Transverse colon (tissue), 4 donors: ENCODE measurements at regions not wholly inside any gene's neighbourhood (a gene's known extent, or its start where the extent isn't known, plus 50 kb on each side); places are given as distances from the start of the nearest gene placed in this dataset.

Experiments
- DNase-seq: peaks from one replicate; pipeline ENCODE4 v3.0.0-alpha.2; 2019
- H3K27ac ChIP-seq, 4 donors: fragments of 200-600 bp; sonication (generic); 2 replicates each; pipeline ENCODE4 v1.5.1; 2016 to 2018; ENCODE audit warnings: inconsistent platforms in 4 of 4
- H3K27me3 ChIP-seq: fragments of 200-600 bp; sonication (generic); 2 replicates; pipeline ENCODE4 v1.5.1; 2017; ENCODE audit warnings: inconsistent platforms
- H3K36me3 ChIP-seq, 4 donors: fragments of 200-600 bp; sonication (generic); 2 replicates each; pipeline ENCODE4 v1.5.1; 2017 to 2019; ENCODE audit warnings: inconsistent platforms in 4 of 4
- H3K4me1 ChIP-seq, 4 donors: fragments of 200-600 bp; sonication (generic); 2 replicates each; pipeline ENCODE4 v1.5.1; 2017 to 2020; ENCODE audit warnings: inconsistent platforms in 4 of 4
- H3K4me3 ChIP-seq, 4 donors: fragments of 200-600 bp; sonication (generic); 1 replicate in 1 of 4; 2 replicates in 3 of 4; pipeline versions ENCODE4 v1.5.1 to v1.6.1; 2017 to 2019; ENCODE audit warnings: inconsistent platforms in 4 of 4
- H3K9me3 ChIP-seq, 2 donors: fragments of 200-600 bp; sonication (generic); 2 replicates each; pipeline ENCODE4 v1.5.1; 2017 to 2019; ENCODE audit warnings: inconsistent platforms in 2 of 2
- EP300 ChIP-seq: sonication (generic); formaldehyde crosslinking; IDR thresholded peaks from one replicate; pipeline ENCODE4 v1.6.1; 2017; ENCODE audit warnings: antibody characterized with exemption, low read depth
- POLR2A ChIP-seq: fragments of 450-650 bp; IDR thresholded peaks from one replicate; pipeline ENCODE4 v1.6.1; 2016; ENCODE audit warnings: antibody characterized with exemption, mild to moderate bottlenecking, moderate library complexity
- POLR2AphosphoS5 ChIP-seq, 3 donors: sonication (generic); formaldehyde crosslinking; IDR thresholded peaks; one replicate each; pipeline ENCODE4 v1.6.1; 2016; ENCODE audit warnings: antibody characterized with exemption in 3 of 3
- WGBS, 2 donors: methylation state at CpG; one replicate each; pipeline ENCODE4 v1.1.5; 2018; ENCODE audit warnings: low coverage in 1 of 2; 5-methylcytosine and 5-hydroxymethylcytosine counted together
- in situ Hi-C, 4 donors: fragments of 200-750 bp; cut with MboI; loops; one replicate each; pipeline versions ENCODE4 v1.15.0 to v1.15.1; 2017; ENCODE audit warnings: low sequenced_read_pairs in 3 of 4, low pct_ligation_motif_present in 1 of 4, low pct_unique_long_range_greater_than_20kb in 1 of 4
- intact Hi-C: fragments of 100-400 bp; cut with DNase I; formaldehyde crosslinking; loops from one replicate; pipeline ENCODE4 v1.15.1; 2023; ENCODE audit warnings: low total_unique reads
- TF ChIP-seq, protein P1 (sequence below), 5 experiments: fragments of 200-600 bp in 3 of 5; fragments of 450-650 bp in 2 of 5; sonication (generic) in 3 of 5; IDR thresholded peaks; 1 replicate in 2 of 5; 2 replicates in 3 of 5; pipeline ENCODE4 v1.5.1; 2016 to 2017; ENCODE audit warnings: antibody characterized with exemption in 5 of 5, inconsistent platforms in 3 of 5, mild to moderate bottlenecking in 2 of 5, moderate library complexity in 1 of 5

DNA sequence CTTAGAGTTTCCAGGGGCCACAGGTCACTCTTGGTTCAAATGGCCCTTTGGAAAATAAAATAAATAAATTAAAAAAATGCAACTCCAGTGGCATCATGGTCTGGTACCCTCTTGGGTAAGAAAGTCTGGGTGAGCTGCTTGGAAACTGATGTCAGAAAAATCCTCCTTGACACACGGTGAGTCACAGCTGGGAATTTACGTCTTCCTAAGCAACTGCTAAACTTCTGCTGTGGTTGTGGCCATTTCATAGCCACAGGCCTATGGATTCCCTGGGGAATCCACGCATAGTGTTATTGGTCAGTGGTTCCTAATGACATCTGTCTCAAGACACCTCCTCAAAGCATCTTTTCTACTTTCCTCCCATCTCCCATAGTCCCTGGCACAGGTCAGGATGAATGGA lies 220.8 kb downstream of the COG6 start:
- in situ Hi-C loops: no loop called here
- no peaks in the 10 kb centered on the region for H3K9me3 ChIP-seq
- 81% methylated on average over 3 of the region's 3 CpGs; no CpG with 5 or more reads in 1 of the 2 donors for WGBS, 2 donors
- no peak overlapping the region for H3K4me3 ChIP-seq
- no peak overlapping the region for H3K27ac ChIP-seq
- no peaks in the 10 kb centered on the region for H3K4me1 ChIP-seq
- TF ChIP-seq, protein P1, sequence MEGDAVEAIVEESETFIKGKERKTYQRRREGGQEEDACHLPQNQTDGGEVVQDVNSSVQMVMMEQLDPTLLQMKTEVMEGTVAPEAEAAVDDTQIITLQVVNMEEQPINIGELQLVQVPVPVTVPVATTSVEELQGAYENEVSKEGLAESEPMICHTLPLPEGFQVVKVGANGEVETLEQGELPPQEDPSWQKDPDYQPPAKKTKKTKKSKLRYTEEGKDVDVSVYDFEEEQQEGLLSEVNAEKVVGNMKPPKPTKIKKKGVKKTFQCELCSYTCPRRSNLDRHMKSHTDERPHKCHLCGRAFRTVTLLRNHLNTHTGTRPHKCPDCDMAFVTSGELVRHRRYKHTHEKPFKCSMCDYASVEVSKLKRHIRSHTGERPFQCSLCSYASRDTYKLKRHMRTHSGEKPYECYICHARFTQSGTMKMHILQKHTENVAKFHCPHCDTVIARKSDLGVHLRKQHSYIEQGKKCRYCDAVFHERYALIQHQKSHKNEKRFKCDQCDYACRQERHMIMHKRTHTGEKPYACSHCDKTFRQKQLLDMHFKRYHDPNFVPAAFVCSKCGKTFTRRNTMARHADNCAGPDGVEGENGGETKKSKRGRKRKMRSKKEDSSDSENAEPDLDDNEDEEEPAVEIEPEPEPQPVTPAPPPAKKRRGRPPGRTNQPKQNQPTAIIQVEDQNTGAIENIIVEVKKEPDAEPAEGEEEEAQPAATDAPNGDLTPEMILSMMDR (IDR thresholded peaks at IDR 0.05): no peak
- TF ChIP-seq EP300 (no peak), POLR2A (no peak)
- no peak for DNase-seq
- no peaks in the 10 kb centered on the region for H3K36me3 ChIP-seq
- H3K27me3 ChIP-seq: no peaks in the 10 kb centered on the region
- intact Hi-C loops: no loop called here

DNA sequence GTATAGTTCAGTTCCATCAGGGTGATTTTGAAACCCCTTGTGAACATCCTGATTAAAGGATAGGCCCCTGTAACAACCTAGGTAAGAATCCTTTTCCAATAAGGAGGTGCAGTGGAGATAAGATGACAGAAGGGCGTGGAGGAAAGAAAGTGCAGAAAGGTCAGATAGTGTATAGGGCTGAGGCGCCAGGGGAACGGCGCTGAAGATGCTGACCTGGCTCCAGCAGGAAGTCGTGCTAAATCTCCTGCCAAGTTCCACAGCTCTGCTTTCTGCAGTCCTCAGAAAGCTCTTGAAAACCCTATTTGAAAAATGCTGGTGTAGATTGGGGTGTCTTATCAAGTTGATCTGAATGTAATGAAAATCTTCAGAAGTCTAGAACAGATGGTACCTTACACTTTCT lies 221.7 kb downstream of the COG6 start:
- TF ChIP-seq EP300 (no peak), POLR2A (no peak)
- intact Hi-C loops (no loop called here), in situ Hi-C loops (no loop called here)
- WGBS, 2 donors: 56 to 58% methylated on average over 5 of the region's 5 CpGs
- Histone ChIP-seq H3K4me1 (no peaks in the 10 kb centered on the region), H3K36me3 (no peaks in the 10 kb centered on the region), H3K27me3 (no peaks in the 10 kb centered on the region), H3K4me3 (no peak overlapping the region), H3K27ac (no peak overlapping the region), H3K9me3 (no peaks in the 10 kb centered on the region)
- no peak for DNase-seq

DNA sequence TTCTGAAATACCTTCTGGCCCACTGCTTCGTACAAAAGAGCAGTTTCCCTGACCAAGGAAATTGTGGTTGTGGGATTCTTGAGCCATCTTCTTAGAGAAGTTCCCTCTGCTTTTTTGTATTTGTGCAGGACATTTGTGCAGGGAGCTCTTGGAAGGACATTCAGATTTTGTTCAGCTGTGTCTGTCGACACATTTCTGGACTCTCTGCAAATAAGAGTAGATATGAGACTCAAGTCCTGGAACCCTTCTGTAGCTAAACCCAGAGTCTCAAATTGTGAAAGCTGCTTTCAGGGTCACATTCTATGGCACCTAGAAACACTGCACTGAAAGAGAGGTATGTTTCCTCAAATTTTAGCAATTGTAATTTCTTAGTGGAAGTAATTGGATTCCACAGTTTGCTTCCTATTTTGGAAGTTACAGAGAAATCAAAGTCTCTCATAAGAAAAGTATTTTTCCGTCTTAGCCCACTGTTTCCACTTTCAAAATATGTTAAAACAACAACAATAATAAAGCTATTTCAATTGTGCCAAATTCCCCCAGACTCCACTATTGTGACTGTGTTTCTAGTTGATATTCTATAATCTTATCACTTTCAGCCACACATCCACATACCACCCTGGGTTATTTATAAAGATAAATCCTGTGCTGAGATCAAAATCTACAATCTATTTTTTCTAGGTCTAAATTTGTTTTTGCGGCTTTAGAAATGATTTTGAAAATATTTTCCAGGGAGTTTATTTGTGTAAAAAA lies 224.0 kb downstream of the COG6 start:
- H3K9me3 ChIP-seq: peaks cover 5 to 17% of the 10 kb centered on the region in 2 donors
- in situ Hi-C loops: no loop called here
- 75% methylated on average over 4 of the region's 4 CpGs for WGBS, 2 donors
- H3K4me1 ChIP-seq: no peaks in the 10 kb centered on the region
- no peak overlapping the region for H3K4me3 ChIP-seq
- intact Hi-C loops: no loop called here
- TF ChIP-seq POLR2A (no peak), POLR2AphosphoS5 (IDR thresholded peaks at IDR 0.05) (no peak), EP300 (no peak)
- TF ChIP-seq, protein P1 (IDR thresholded peaks at IDR 0.05): no peak
- DNase-seq: no peak
- H3K36me3 ChIP-seq: no peaks in the 10 kb centered on the region
- H3K27ac ChIP-seq: no peak overlapping the region
- H3K27me3 ChIP-seq: no peaks in the 10 kb centered on the region

DNA sequence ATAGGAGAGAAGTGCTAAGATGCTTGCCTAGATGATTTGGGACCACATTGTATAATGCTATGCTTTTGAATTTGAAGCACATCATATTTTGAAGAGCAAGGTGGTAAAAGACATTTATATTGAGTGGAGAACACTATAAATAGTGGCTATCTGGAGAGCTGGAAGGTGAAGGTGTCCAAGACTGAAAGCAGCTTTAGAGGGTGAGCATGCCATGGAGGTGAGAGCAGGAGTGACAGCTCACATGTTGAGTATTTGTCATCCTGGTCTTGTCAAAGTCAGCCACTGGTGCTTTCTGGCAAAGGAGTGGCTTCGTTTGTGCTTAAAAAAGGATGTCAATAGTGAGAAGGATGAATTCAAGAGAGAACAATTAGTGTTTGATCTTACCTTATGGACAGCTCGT lies 225.9 kb downstream of the COG6 start:
- H3K36me3 ChIP-seq: no peaks in the 10 kb centered on the region
- no peak for DNase-seq
- in situ Hi-C loops: no loop called here
- H3K27me3 ChIP-seq: no peaks in the 10 kb centered on the region
- H3K4me3 ChIP-seq: no peak overlapping the region
- TF ChIP-seq EP300 (no peak), POLR2AphosphoS5 (IDR thresholded peaks at IDR 0.05) (no peak), POLR2A (no peak)
- TF ChIP-seq, protein P1 (IDR thresholded peaks at IDR 0.05): no peak
- 42 to 60% methylated on average over 1 to 2 of the region's 2 CpGs for WGBS, 2 donors
- intact Hi-C loops: no loop called here
- no peaks in the 10 kb centered on the region for H3K4me1 ChIP-seq
- H3K9me3 ChIP-seq: peaks cover 5 to 19% of the 10 kb centered on the region in 2 donors
- no peak overlapping the region for H3K27ac ChIP-seq

DNA sequence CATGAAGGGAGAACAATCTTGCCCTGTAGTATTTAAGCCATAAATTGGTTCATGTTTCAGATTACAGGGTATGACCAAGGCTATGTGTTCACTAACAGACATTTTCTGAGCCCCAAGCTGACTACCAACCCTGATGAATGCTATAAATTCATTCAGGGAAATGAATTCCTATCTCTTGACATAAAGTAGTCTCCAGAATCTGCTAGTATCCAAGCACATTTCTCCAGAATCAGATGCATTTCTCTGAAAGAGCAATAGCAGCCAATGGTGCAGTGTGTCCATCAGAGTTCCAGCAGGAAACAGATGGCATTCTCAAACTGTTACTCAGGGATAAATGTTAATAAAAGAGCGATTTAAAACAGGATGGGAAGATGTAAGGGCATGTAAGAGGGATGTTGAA lies 226.4 kb downstream of the COG6 start:
- Histone ChIP-seq H3K4me3 (no peak overlapping the region), H3K9me3 (peaks cover 5 to 19% of the 10 kb centered on the region in 2 donors), H3K4me1 (no peaks in the 10 kb centered on the region), H3K36me3 (no peaks in the 10 kb centered on the region), H3K27me3 (no peaks in the 10 kb centered on the region), H3K27ac (no peak overlapping the region)
- TF ChIP-seq POLR2A: no peak
- no peak for TF ChIP-seq EP300
- in situ Hi-C loops: no loop called here
- 45 to 73% methylated on average over 1 of the region's 1 CpG for WGBS, 2 donors
- DNase-seq: no peak
- intact Hi-C loops: no loop called here
